ENCODE measurements at regions not wholly inside any gene's neighbourhood (a gene's known extent, or its start where the extent isn't known, plus 50 kb on each side); places are given as distances from the start of the nearest gene placed in this dataset.

GRCh38 chr2:42854207-42854818, 61.9 kb upstream of the HAAO start:
- Histone ChIP-seq H3K79me2 (ENCODE audit: insufficient read depth, low read length) (no peaks in the 10 kb centered on the region), H3K9me3 (ENCODE audit: control insufficient read depth in 1 of 2, insufficient read depth in 1 of 2, low read depth in 1 of 2, low read length in 2 of 2) (no peaks in the 10 kb centered on the region), H3K4me2 (ENCODE audit: low read length) (no peak overlapping the region), H2AFZ (ENCODE audit: low read depth, low read length, poor library complexity, severe bottlenecking) (no peak overlapping the region), H3K4me3 (replicated peaks in 1 of 2; ENCODE audit: low read depth in 1 of 2, low read length in 2 of 2) (no peak overlapping the region), H4K20me1 (ENCODE audit: insufficient read depth) (no peaks in the 10 kb centered on the region), H3K27me3 (ENCODE audit: insufficient read depth, low read length) (no peaks in the 10 kb centered on the region), H3K9ac (ENCODE audit: low read length) (no peak overlapping the region), H3K9me2 (ENCODE audit: insufficient read depth) (no peaks in the 10 kb centered on the region), H3K36me3 (ENCODE audit: control insufficient read depth in 1 of 2, insufficient read depth in 2 of 2, low read length in 2 of 2) (no peaks in the 10 kb centered on the region), H3K27ac (ENCODE audit: low read depth, low read length) (no peak overlapping the region), H3K4me1 (ENCODE audit: control insufficient read depth in 1 of 2, insufficient read depth in 2 of 2, low read length in 2 of 2) (no peaks in the 10 kb centered on the region)
- DNase-seq (ENCODE audit: low read depth, low spot score) (no peak), ATAC-seq (no peak)
- TF ChIP-seq ATF3 (IDR thresholded peaks at IDR 0.05) (no peak), EGR1 (IDR thresholded peaks at IDR 0.05; ENCODE audit: low read depth) (no peak), FOSL1 (IDR thresholded peaks at IDR 0.05; ENCODE audit: low read depth) (no peak), REST (IDR thresholded peaks at IDR 0.05; ENCODE audit: low read depth) (no peak), EZH2 (IDR thresholded peaks at IDR 0.05) (no peak), ELF1 (IDR thresholded peaks at IDR 0.05; ENCODE audit: borderline replicate concordance, low read depth) (no peak), RAD21 (IDR thresholded peaks at IDR 0.05; ENCODE audit: low read depth) (no peak), POLR2A (IDR thresholded peaks at IDR 0.05; ENCODE audit: borderline replicate concordance, extremely low read depth, insufficient read depth, insufficient read length) (no peak), SRF (IDR thresholded peaks at IDR 0.05; ENCODE audit: low read depth) (no peak), TCF7L2 (IDR thresholded peaks at IDR 0.05; ENCODE audit: borderline replicate concordance, extremely low read depth, insufficient read depth, insufficient read length) (no peak)
- TF ChIP-seq, protein P1, sequence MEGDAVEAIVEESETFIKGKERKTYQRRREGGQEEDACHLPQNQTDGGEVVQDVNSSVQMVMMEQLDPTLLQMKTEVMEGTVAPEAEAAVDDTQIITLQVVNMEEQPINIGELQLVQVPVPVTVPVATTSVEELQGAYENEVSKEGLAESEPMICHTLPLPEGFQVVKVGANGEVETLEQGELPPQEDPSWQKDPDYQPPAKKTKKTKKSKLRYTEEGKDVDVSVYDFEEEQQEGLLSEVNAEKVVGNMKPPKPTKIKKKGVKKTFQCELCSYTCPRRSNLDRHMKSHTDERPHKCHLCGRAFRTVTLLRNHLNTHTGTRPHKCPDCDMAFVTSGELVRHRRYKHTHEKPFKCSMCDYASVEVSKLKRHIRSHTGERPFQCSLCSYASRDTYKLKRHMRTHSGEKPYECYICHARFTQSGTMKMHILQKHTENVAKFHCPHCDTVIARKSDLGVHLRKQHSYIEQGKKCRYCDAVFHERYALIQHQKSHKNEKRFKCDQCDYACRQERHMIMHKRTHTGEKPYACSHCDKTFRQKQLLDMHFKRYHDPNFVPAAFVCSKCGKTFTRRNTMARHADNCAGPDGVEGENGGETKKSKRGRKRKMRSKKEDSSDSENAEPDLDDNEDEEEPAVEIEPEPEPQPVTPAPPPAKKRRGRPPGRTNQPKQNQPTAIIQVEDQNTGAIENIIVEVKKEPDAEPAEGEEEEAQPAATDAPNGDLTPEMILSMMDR (IDR thresholded peaks at IDR 0.05 in 2 of 3, conservative IDR thresholded peaks at IDR 0.05 in 1 of 3; ENCODE audit: borderline replicate concordance in 1 of 3, insufficient read depth in 1 of 3, low read depth in 2 of 3, low read length in 2 of 3): no peak
- BruUV-seq (replicated peaks): no TSS peak
- intact Hi-C loops (cut with micrococcal nuclease): no loop called here
- ChIA-PET CTCF (no interaction called here), POLR2A (no interaction called here), RAD21 (ENCODE audit: low non-redundant PET in 1 of 2, low total read pairs in 2 of 2, uncharacterized antibody in 2 of 2, unreplicated experiment in 2 of 2) (interaction anchor here in 1 of 2 experiments (0.7 kb wide), 1 partner anchor 75 kb away, joined by 4 read pairs; no protein-coding TSS in a partner anchor)
